ENCODE measurements at regions not wholly inside any gene's neighbourhood (a gene's known extent, or its start where the extent isn't known, plus 50 kb on each side); places are given as distances from the start of the nearest gene placed in this dataset.

- TF ChIP-seq CTCF (IDR thresholded peaks at IDR 0.05; ENCODE audit: borderline replicate concordance, extremely low read depth, low read length, poor library complexity, severe bottlenecking) (no peak), EZH2 (IDR thresholded peaks at IDR 0.05; ENCODE audit: borderline replicate concordance, low read depth, low read length, severe bottlenecking) (no peak)
Observed at GRCh38 chr9:82108941-82109340, 120.4 kb downstream of the SPATA31D1 start.
